CD4-positive, alpha-beta T cell (primary cell): ENCODE measurements at regions not wholly inside any gene's neighbourhood (a gene's known extent, or its start where the extent isn't known, plus 50 kb on each side); places are given as distances from the start of the nearest gene placed in this dataset.
"Not testable (repeated sequence)": the region's sequence is repeated elsewhere in the genome, so short reads cannot be mapped to it uniquely, and the experiment has no call there.

ENCODE experiments used
- ATAC-seq: fragments of 200-7000 bp; cut with Tn5 transposase; one replicate; pipeline ENCODE4 v1.10.0; 2022; ENCODE audit warnings: mild to moderate bottlenecking; ENCODE audit not compliant: poor library complexity
- CTCF ChIA-PET: fragments of 350-600 bp; sonication (Branson Sonifier 250); formaldehyde crosslinking; loops from one replicate; lab custom pipeline; 2021; ENCODE audit warnings: antibody characterized with exemption, inconsistent platforms; lab: Charles Lee
- POLR2A ChIA-PET: fragments of 350-600 bp; sonication (Branson Sonifier 250); formaldehyde crosslinking; loops from one replicate; lab custom pipeline; 2021; ENCODE audit warnings: antibody characterized with exemption, inconsistent platforms; lab: Charles Lee
- DNase-seq, 14 experiments: peaks; one replicate each; pipeline ENCODE4 v3.0.0-alpha.2; 2013 to 2020; ENCODE audit warnings: mixed read lengths in 2 of 14
- H3K27ac ChIP-seq, 2 donors: one replicate each; pipeline versions ENCODE4 v1.5.1 to v1.7.0; 2013; ENCODE audit warnings: low read length in 2 of 2, low read depth in 1 of 2, mild to moderate bottlenecking in 1 of 2
- H3K27me3 ChIP-seq, 2 experiments: 1 replicate in 1 of 2; 2 replicates in 1 of 2; pipeline versions ENCODE4 v1.6.1 to v1.7.0; 2013; ENCODE audit warnings: low read length in 2 of 2, control low read depth in 1 of 2, mild to moderate bottlenecking in 1 of 2, moderate library complexity in 1 of 2; ENCODE audit not compliant: insufficient read depth in 2 of 2, control insufficient read depth in 1 of 2
- H3K36me3 ChIP-seq: one replicate; pipeline ENCODE4 v1.6.1; 2013; ENCODE audit warnings: low read length, control low read depth; ENCODE audit not compliant: insufficient read depth
- H3K4me1 ChIP-seq: one replicate; pipeline ENCODE4 v1.6.1; 2013; ENCODE audit warnings: low read length, control low read depth; ENCODE audit not compliant: insufficient read depth
- H3K4me3 ChIP-seq: one replicate; pipeline ENCODE4 v1.5.1; 2013; ENCODE audit warnings: mild to moderate bottlenecking, low read length, moderate library complexity
- H3K9me3 ChIP-seq, 2 experiments: 1 replicate in 1 of 2; 2 replicates in 1 of 2; pipeline versions ENCODE4 v1.6.1 to v1.7.0; 2013; ENCODE audit warnings: low read length in 2 of 2, mild to moderate bottlenecking in 2 of 2, control low read depth in 1 of 2, moderate library complexity in 1 of 2; ENCODE audit not compliant: control insufficient read depth in 1 of 2, insufficient read depth in 1 of 2
- H3K27ac Mint-ChIP-seq: one replicate; pipeline ENCODE4 v1.8.0; 2020; ENCODE audit warnings: mixed read lengths
- H3K27me3 Mint-ChIP-seq: one replicate; pipeline ENCODE4 v1.8.0; 2021; ENCODE audit warnings: mixed read lengths
- H3K36me3 Mint-ChIP-seq: one replicate; pipeline ENCODE4 v1.8.0; 2021; ENCODE audit warnings: low read depth, mixed read lengths
- H3K4me1 Mint-ChIP-seq: one replicate; pipeline ENCODE4 v1.8.0; 2021; ENCODE audit warnings: low read depth, mixed read lengths
- H3K4me3 Mint-ChIP-seq: one replicate; pipeline ENCODE4 v1.8.0; 2020; ENCODE audit warnings: mild to moderate bottlenecking, mixed read lengths
- H3K9me3 Mint-ChIP-seq: one replicate; pipeline ENCODE4 v1.8.0; 2020; ENCODE audit warnings: mixed read lengths
- CTCF ChIP-seq: fragments of 200-600 bp; IDR thresholded peaks from one replicate; pipeline ENCODE4 v1.8.0; 2022; ENCODE audit warnings: antibody characterized with exemption, mild to moderate bottlenecking
- intact Hi-C, 2 experiments: fragments of 100-400 bp; cut with DNase I in 1 of 2; cut with micrococcal nuclease in 1 of 2; formaldehyde crosslinking; loops; one replicate each; pipeline versions ENCODE4 v1.15.1 to v1.9.0; 2023 to 2025; cut with DNase I, micrococcal nuclease

- intact Hi-C loops: no loop called here
- Histone ChIP-seq H3K36me3 (no peaks in the 10 kb centered on the region), H3K4me3 (no peak overlapping the region), H3K27me3 (no peaks in the 10 kb centered on the region), H3K9me3 (no peaks in the 10 kb centered on the region), H3K4me1 (no peaks in the 10 kb centered on the region), H3K27ac (no peak overlapping the region)
- no peak for TF ChIP-seq CTCF
- Mint-ChIP-seq H3K9me3 (no peaks in the 10 kb centered on the region), H3K36me3 (no peaks in the 10 kb centered on the region), H3K4me1 (no peaks in the 10 kb centered on the region), H3K27me3 (no peaks in the 10 kb centered on the region), H3K27ac (no peak overlapping the region), H3K4me3 (no peak overlapping the region)
- DNase-seq: no peak
- ChIA-PET CTCF (no interaction called here), POLR2A (no interaction called here)
- no peak for ATAC-seq
These were observed 219.7 kb downstream of the WNT5A start for GRCh38 chr3:55267206-55267930.

DNA sequence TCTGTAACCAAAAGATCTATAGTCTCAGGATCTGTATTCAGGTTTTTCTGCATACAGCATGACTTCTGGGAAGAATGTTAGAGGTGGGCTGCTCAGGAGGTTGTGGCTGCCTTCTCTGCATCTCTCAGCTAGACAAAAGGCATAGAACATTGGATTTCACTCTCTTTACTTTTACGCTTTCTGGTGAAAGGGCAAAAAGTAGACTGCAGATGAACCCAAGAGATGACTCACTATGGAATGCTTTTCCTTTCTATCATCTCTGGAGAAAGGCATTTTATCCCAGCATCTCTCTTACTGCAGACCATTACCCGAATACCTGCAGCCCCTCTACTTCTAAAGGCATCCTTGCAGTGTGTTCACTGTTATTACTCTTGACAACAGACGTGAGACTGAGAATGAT is 222.2 kb downstream of the WNT5A start:
- H3K4me3 ChIP-seq: no peak overlapping the region
- no peaks in the 10 kb centered on the region for H3K36me3 Mint-ChIP-seq
- ATAC-seq: no peak
- no peaks in the 10 kb centered on the region for H3K9me3 ChIP-seq
- ChIA-PET CTCF (no interaction called here), POLR2A (no interaction called here)
- no peaks in the 10 kb centered on the region for H3K27me3 Mint-ChIP-seq
- peaks cover 1% of the 10 kb centered on the region for H3K9me3 Mint-ChIP-seq
- H3K4me1 Mint-ChIP-seq: no peaks in the 10 kb centered on the region
- no peak for TF ChIP-seq CTCF
- H3K27me3 ChIP-seq: no peaks in the 10 kb centered on the region
- H3K4me1 ChIP-seq: no peaks in the 10 kb centered on the region
- no peak overlapping the region for H3K27ac Mint-ChIP-seq
- no peak for DNase-seq
- H3K27ac ChIP-seq: no peak overlapping the region
- no peaks in the 10 kb centered on the region for H3K36me3 ChIP-seq
- intact Hi-C loops: no loop called here
- H3K4me3 Mint-ChIP-seq: no peak overlapping the region

- H3K4me1 ChIP-seq: no peaks in the 10 kb centered on the region
- Mint-ChIP-seq H3K27me3 (no peaks in the 10 kb centered on the region), H3K4me3 (no peak overlapping the region), H3K4me1 (no peaks in the 10 kb centered on the region), H3K9me3 (peaks cover 8% of the 10 kb centered on the region), H3K36me3 (no peaks in the 10 kb centered on the region), H3K27ac (no peak overlapping the region)
- ChIA-PET CTCF (no interaction called here), POLR2A (no interaction called here)
- H3K4me3 ChIP-seq: no peak overlapping the region
- H3K27ac ChIP-seq: no peak overlapping the region
- TF ChIP-seq CTCF: no peak
- no peaks in the 10 kb centered on the region for H3K27me3 ChIP-seq
- intact Hi-C loops: no loop called here
- DNase-seq: no peak
- no peaks in the 10 kb centered on the region for H3K36me3 ChIP-seq
- no peak for ATAC-seq
- no peaks in the 10 kb centered on the region for H3K9me3 ChIP-seq
These were observed 234.2 kb downstream of the WNT5A start for GRCh38 chr3:55252921-55253320.

DNA sequence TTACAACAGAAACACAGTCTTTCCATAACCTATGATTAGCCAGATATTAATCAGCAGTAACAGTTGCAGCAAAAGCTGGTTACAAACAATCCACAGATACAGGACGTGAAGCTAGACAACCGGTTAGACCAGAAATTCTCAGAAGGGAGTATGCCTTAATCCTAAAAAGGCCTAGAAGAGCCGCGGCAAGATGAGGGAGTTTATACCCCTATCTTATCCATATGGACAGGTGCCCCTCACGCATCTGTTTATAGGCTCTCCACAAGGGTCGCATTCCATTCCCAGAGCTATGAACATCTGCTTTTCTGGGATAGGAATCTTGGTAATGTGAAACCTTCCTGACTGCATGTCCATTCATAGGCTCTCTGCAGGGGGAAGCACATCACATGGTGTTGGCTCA is 237.9 kb downstream of the WNT5A start:
- H3K9me3 Mint-ChIP-seq, H3K4me3 ChIP-seq, POLR2A ChIA-PET, H3K36me3 ChIP-seq, H3K27me3 Mint-ChIP-seq, H3K27ac ChIP-seq, DNase-seq, H3K4me1 ChIP-seq, ATAC-seq, intact Hi-C loops, H3K4me1 Mint-ChIP-seq, CTCF ChIA-PET, H3K4me3 Mint-ChIP-seq, H3K9me3 ChIP-seq, H3K27ac Mint-ChIP-seq, H3K36me3 Mint-ChIP-seq, H3K27me3 ChIP-seq: not testable (repeated sequence)
